ENCODE measurements at regions not wholly inside any gene's neighbourhood (a gene's known extent, or its start where the extent isn't known, plus 50 kb on each side); places are given as distances from the start of the nearest gene placed in this dataset.

- no peaks in the 10 kb centered on the region for H3K9me3 ChIP-seq (ENCODE audit: control insufficient read depth in 2 of 3, insufficient read depth in 1 of 3, low read length in 3 of 3)
- no peak overlapping the region for H3K4me3 ChIP-seq (ENCODE audit: low read length in 3 of 3)
- no peaks in the 10 kb centered on the region for H3K27me3 ChIP-seq (ENCODE audit: control insufficient read depth, insufficient read depth, low read length)
- no peaks in the 10 kb centered on the region for H3K4me1 ChIP-seq (ENCODE audit: control insufficient read depth in 2 of 3, insufficient read depth in 2 of 3, low read depth in 1 of 3, low read length in 3 of 3)
- no peak for TF ChIP-seq CTCF (IDR thresholded peaks at IDR 0.05; ENCODE audit: borderline replicate concordance, extremely low read depth, insufficient read depth)
- no peak overlapping the region for H3K9ac ChIP-seq (ENCODE audit: low read length in 3 of 3)
- DNase-seq (no peak), FAIRE-seq (no peak)
- intact Hi-C loops (cut with DNase I), result no loop called here
- no peak overlapping the region for H3K27ac ChIP-seq (ENCODE audit: low read depth in 2 of 2, low read length in 2 of 2)
- H3K36me3 ChIP-seq (ENCODE audit: control insufficient read depth in 2 of 3, insufficient read depth in 3 of 3, low read length in 3 of 3), result no peaks in the 10 kb centered on the region
These were observed 332.1 kb downstream of the ARAP2 start for GRCh38 chr4:35912174-35912573.

- Histone ChIP-seq H3K9me3 (ENCODE audit: control insufficient read depth in 2 of 3, insufficient read depth in 1 of 3, low read length in 3 of 3) (no peaks in the 10 kb centered on the region), H3K27ac (ENCODE audit: low read depth in 2 of 2, low read length in 2 of 2) (no peak overlapping the region), H3K4me3 (ENCODE audit: low read length in 3 of 3) (no peak overlapping the region), H3K4me1 (ENCODE audit: control insufficient read depth in 2 of 3, insufficient read depth in 2 of 3, low read depth in 1 of 3, low read length in 3 of 3) (no peaks in the 10 kb centered on the region), H3K36me3 (ENCODE audit: control insufficient read depth in 2 of 3, insufficient read depth in 3 of 3, low read length in 3 of 3) (no peaks in the 10 kb centered on the region), H3K27me3 (ENCODE audit: control insufficient read depth, insufficient read depth, low read length) (no peaks in the 10 kb centered on the region), H3K9ac (ENCODE audit: low read length in 3 of 3) (no peak overlapping the region)
- TF ChIP-seq CTCF (IDR thresholded peaks at IDR 0.05; ENCODE audit: borderline replicate concordance, extremely low read depth, insufficient read depth), result no peak
- FAIRE-seq (no peak), DNase-seq (no peak)
- intact Hi-C loops (cut with DNase I), result no loop called here
These were observed 325.8 kb downstream of the ARAP2 start for GRCh38 chr4:35918491-35918977.

GRCh38 chr4:35925806-35926205 is 318.5 kb downstream of the ARAP2 start:
- H3K36me3 ChIP-seq (ENCODE audit: control insufficient read depth in 2 of 3, insufficient read depth in 3 of 3, low read length in 3 of 3), result no peaks in the 10 kb centered on the region
- no peak overlapping the region for H3K4me3 ChIP-seq (ENCODE audit: low read length in 3 of 3)
- FAIRE-seq (no peak), DNase-seq (no peak)
- TF ChIP-seq CTCF (IDR thresholded peaks at IDR 0.05; ENCODE audit: borderline replicate concordance, extremely low read depth, insufficient read depth), result no peak
- no peak overlapping the region for H3K27ac ChIP-seq (ENCODE audit: low read depth in 2 of 2, low read length in 2 of 2)
- no peaks in the 10 kb centered on the region for H3K9me3 ChIP-seq (ENCODE audit: control insufficient read depth in 2 of 3, insufficient read depth in 1 of 3, low read length in 3 of 3)
- no peaks in the 10 kb centered on the region for H3K27me3 ChIP-seq (ENCODE audit: control insufficient read depth, insufficient read depth, low read length)
- H3K9ac ChIP-seq (ENCODE audit: low read length in 3 of 3), result no peak overlapping the region
- intact Hi-C loops (cut with DNase I), result no loop called here
- H3K4me1 ChIP-seq (ENCODE audit: control insufficient read depth in 2 of 3, insufficient read depth in 2 of 3, low read depth in 1 of 3, low read length in 3 of 3), result no peaks in the 10 kb centered on the region

GRCh38 chr4:35926788-35927187 is 317.5 kb downstream of the ARAP2 start:
- H3K9me3 ChIP-seq (ENCODE audit: control insufficient read depth in 2 of 3, insufficient read depth in 1 of 3, low read length in 3 of 3), result no peaks in the 10 kb centered on the region
- no peak overlapping the region for H3K27ac ChIP-seq (ENCODE audit: low read depth in 2 of 2, low read length in 2 of 2)
- H3K4me3 ChIP-seq (ENCODE audit: low read length in 3 of 3), result no peak overlapping the region
- no peak for TF ChIP-seq CTCF (IDR thresholded peaks at IDR 0.05; ENCODE audit: borderline replicate concordance, extremely low read depth, insufficient read depth)
- H3K36me3 ChIP-seq (ENCODE audit: control insufficient read depth in 2 of 3, insufficient read depth in 3 of 3, low read length in 3 of 3), result no peaks in the 10 kb centered on the region
- no peaks in the 10 kb centered on the region for H3K4me1 ChIP-seq (ENCODE audit: control insufficient read depth in 2 of 3, insufficient read depth in 2 of 3, low read depth in 1 of 3, low read length in 3 of 3)
- DNase-seq (no peak), FAIRE-seq (no peak)
- H3K9ac ChIP-seq (ENCODE audit: low read length in 3 of 3), result no peak overlapping the region
- no peaks in the 10 kb centered on the region for H3K27me3 ChIP-seq (ENCODE audit: control insufficient read depth, insufficient read depth, low read length)
- intact Hi-C loops (cut with DNase I), result no loop called here

All from kidney (tissue), 13 donors.